HL-60 (cell line): ENCODE measurements at regions not wholly inside any gene's neighbourhood (a gene's known extent, or its start where the extent isn't known, plus 50 kb on each side); places are given as distances from the start of the nearest gene placed in this dataset.

Experiments
- DNase-seq, 2 experiments: peaks; one replicate each; pipeline ENCODE4 v3.0.0-alpha.2; 2010 to 2020; ENCODE audit warnings: low read depth in 1 of 2, low spot score in 1 of 2
- H3K27ac ChIP-seq: fragments of 250-450 bp; sonication (Bioruptor Pico); replicated peaks from 2 replicates; pipeline ENCODE4 v1.5.1; 2020; ENCODE audit warnings: mild to moderate bottlenecking, moderate library complexity
- H3K27me3 ChIP-seq: fragments of 250-450 bp; sonication (Bioruptor Pico); 2 replicates; pipeline ENCODE4 v1.5.1; 2021; ENCODE audit warnings: mild to moderate bottlenecking, moderate library complexity; ENCODE audit not compliant: insufficient read depth, poor library complexity, severe bottlenecking
- H3K4me3 ChIP-seq: replicated peaks from 2 replicates; pipeline ENCODE4 v1.5.1; 2011; ENCODE audit warnings: mild to moderate bottlenecking, control low read depth, low read length; ENCODE audit not compliant: insufficient read depth
- CTCF ChIP-seq: IDR thresholded peaks from one replicate; pipeline ENCODE4 v1.5.1; 2011; ENCODE audit warnings: low read length, control low read depth, inconsistent platforms; ENCODE audit not compliant: insufficient read depth
- GABPA ChIP-seq: IDR thresholded peaks from 2 replicates; pipeline ENCODE4 v1.6.1; 2012; ENCODE audit warnings: low read depth
- POLR2AphosphoS5 ChIP-seq: IDR thresholded peaks from 2 replicates; pipeline ENCODE4 v1.6.1; 2012; ENCODE audit warnings: low read depth
- REST ChIP-seq: IDR thresholded peaks from 2 replicates; pipeline ENCODE4 v1.6.1; 2012; ENCODE audit warnings: low read depth; ENCODE audit not compliant: insufficient replicate concordance
- SPI1 ChIP-seq: IDR thresholded peaks from 2 replicates; pipeline ENCODE4 v1.6.1; 2012; ENCODE audit warnings: low read depth, mild to moderate bottlenecking, borderline replicate concordance

DNA sequence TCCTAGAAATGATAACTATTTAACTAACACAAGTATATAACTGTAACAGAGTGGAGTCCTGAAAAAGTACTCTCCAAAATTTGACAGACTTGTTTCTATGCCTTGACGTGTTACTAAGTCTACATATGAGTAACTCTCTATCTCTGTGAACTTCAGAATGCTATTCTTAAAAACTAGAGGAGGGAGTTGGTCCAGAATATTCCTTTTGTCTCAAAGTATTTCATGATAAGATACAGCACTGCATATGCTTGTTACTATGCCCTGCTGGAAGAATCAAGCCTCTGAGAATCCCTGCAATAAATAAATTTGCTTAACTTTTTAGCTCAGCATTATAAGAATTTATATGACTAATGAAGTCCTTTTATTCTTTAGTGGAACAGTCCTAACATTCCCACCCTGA is 50.9 kb upstream of the ATXN3L start:
- Histone ChIP-seq H3K27me3 (peaks cover 2% of the 10 kb centered on the region), H3K4me3 (no peak overlapping the region), H3K27ac (no peak overlapping the region)
- no peak for TF ChIP-seq POLR2AphosphoS5
- no peak for TF ChIP-seq SPI1
- TF ChIP-seq GABPA, result no peak
- no peak for TF ChIP-seq REST
- TF ChIP-seq CTCF, result no peak
- no peak for DNase-seq
